ENCODE measurements at regions not wholly inside any gene's neighbourhood (a gene's known extent, or its start where the extent isn't known, plus 50 kb on each side); places are given as distances from the start of the nearest gene placed in this dataset.

DNA sequence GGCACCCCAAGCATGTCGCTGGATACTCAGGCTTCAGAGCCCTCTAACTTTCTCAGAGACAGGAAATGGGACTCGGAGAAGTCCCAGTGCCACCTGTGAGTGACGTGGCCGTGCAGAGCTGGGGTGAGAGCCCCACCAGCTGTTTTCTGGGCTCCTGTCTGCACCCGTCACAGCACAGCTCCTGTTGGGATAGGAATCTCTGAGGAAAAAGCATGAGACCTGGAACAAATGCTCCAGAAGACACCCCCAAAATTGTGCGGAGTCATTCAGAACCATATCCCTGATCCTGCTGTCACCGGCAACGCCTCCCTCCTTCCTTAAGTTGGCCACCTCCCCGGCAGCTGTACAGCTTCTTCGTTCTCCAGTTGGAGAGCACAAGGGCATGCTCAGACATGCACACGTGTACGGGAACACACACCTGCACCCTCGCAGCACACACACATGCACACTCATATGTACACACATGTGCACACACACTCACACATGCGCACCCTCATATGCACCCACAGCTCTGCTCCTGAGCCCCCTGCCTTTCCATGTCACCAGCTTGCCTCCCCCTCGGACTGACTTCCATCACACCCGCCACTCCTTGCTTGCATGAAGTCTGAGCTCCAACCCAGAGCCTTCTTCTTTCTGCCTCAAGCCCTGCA is 1430.0 kb downstream of the BRD1 start:
- DNase-seq (ENCODE audit: low read depth, low spot score) (no peak), ATAC-seq (no peak)
- H3K36me3 ChIP-seq (ENCODE audit: control insufficient read depth, insufficient read depth, low read length): no peaks in the 10 kb centered on the region
- TF ChIP-seq POLR2AphosphoS5 (IDR thresholded peaks at IDR 0.05; ENCODE audit: low read depth, low read length): no peak
- TF ChIP-seq REST (IDR thresholded peaks at IDR 0.05; ENCODE audit: insufficient read depth in 1 of 2, low read depth in 2 of 2, low read length in 1 of 2): no peak
- TF ChIP-seq TCF7L2 (IDR thresholded peaks at IDR 0.05; ENCODE audit: low read depth, low read length): no peak
- TF ChIP-seq CTCF (IDR thresholded peaks at IDR 0.05): no peak
- no peak for TF ChIP-seq SIN3A (IDR thresholded peaks at IDR 0.05; ENCODE audit: borderline replicate concordance, insufficient read depth, low read depth, low read length)
- no peak overlapping the region for H3K4me3 ChIP-seq (ENCODE audit: low read depth in 2 of 2, low read length in 2 of 2)
- no peaks in the 10 kb centered on the region for H3K4me1 ChIP-seq (ENCODE audit: control insufficient read depth, insufficient read depth, low read length)
- no peaks in the 10 kb centered on the region for H3K27me3 ChIP-seq (ENCODE audit: control insufficient read depth, insufficient read depth, low read length)
- in situ Hi-C loops (cut with HindIII; ENCODE audit: low pct_unique_long_range_greater_than_20kb, low sequenced_read_pairs) (no loop called here), intact Hi-C loops (cut with micrococcal nuclease; ENCODE audit: unreplicated experiment) (no loop called here)
- no TSS peak for BruUV-seq (replicated peaks)
- ChIA-PET CTCF (no interaction called here), POLR2A (no interaction called here)
- no peaks in the 10 kb centered on the region for H3K9me3 ChIP-seq (ENCODE audit: control insufficient read depth, insufficient read depth, low read depth, low read length)
- no peak overlapping the region for H3K27ac ChIP-seq (ENCODE audit: low read length)

DNA sequence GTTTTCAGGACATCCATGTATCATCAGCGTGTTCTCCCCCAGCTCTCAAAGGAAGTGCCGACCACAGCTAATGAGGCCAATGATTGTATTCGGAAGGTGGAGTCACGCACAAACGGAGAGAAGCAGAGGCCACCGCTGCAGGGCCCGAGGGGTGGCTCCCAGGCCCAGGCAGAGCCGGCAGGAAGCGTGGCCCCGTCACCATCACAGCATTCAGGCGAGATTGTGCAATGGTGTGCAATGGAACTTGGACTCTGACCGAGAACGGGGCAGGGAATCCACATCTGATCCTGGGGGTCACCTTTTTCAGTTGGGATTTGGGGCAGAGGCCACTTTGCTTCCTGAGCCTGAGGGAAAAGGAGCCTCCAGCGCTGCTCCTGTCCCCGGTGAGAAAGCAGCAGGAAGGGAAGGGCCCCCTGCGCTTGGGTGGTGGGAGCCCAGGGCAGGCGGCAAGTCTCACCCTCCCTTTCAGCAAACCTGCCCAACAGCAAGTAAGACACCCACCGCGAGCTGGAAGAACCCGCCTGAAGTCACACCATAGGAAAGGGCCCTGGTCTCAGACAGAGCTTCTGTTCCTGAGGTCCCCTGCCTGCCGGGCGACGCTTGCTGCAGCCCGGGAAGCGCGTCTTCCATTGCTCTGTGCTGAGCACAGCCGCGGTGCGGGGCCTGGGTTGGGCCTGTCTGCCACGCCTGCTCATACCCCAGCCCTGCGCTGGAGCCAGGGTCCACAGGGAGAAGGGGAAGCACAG is 1430.7 kb downstream of the BRD1 start:
- BruUV-seq (replicated peaks): no TSS peak
- Histone ChIP-seq H3K4me3 (ENCODE audit: low read depth in 2 of 2, low read length in 2 of 2) (no peak overlapping the region), H3K27ac (ENCODE audit: low read length) (no peak overlapping the region), H3K9me3 (ENCODE audit: control insufficient read depth, insufficient read depth, low read depth, low read length) (no peaks in the 10 kb centered on the region), H3K36me3 (ENCODE audit: control insufficient read depth, insufficient read depth, low read length) (no peaks in the 10 kb centered on the region), H3K4me1 (ENCODE audit: control insufficient read depth, insufficient read depth, low read length) (no peaks in the 10 kb centered on the region), H3K27me3 (ENCODE audit: control insufficient read depth, insufficient read depth, low read length) (no peaks in the 10 kb centered on the region)
- ChIA-PET POLR2A (no interaction called here), CTCF (no interaction called here)
- ATAC-seq (no peak), DNase-seq (ENCODE audit: low read depth, low spot score) (no peak)
- TF ChIP-seq CTCF (IDR thresholded peaks at IDR 0.05): no peak
- no peak for TF ChIP-seq SIN3A (IDR thresholded peaks at IDR 0.05; ENCODE audit: borderline replicate concordance, insufficient read depth, low read depth, low read length)
- in situ Hi-C loops (cut with HindIII; ENCODE audit: low pct_unique_long_range_greater_than_20kb, low sequenced_read_pairs): no loop called here
- intact Hi-C loops (cut with micrococcal nuclease; ENCODE audit: unreplicated experiment): no loop called here

Measured in Panc1 (cell line).